H9 (cell line): ENCODE measurements at regions not wholly inside any gene's neighbourhood (a gene's known extent, or its start where the extent isn't known, plus 50 kb on each side); places are given as distances from the start of the nearest gene placed in this dataset.

Experiments
- DNase-seq: peaks from one replicate; pipeline ENCODE4 v3.0.0-alpha.2; 2017
- H2AFZ ChIP-seq: one replicate; pipeline ENCODE4 v1.6.1; 2013; ENCODE audit warnings: mild to moderate bottlenecking, low read length, control low read depth, moderate library complexity
- H2AK5ac ChIP-seq: 2 replicates; pipeline ENCODE4 v1.6.1; 2013; ENCODE audit warnings: low read length, control low read depth, mixed read lengths; ENCODE audit not compliant: insufficient read length
- H2BK120ac ChIP-seq: one replicate; pipeline ENCODE4 v1.6.1; 2013; ENCODE audit warnings: low read depth, mild to moderate bottlenecking, low read length, control low read depth, inconsistent platforms; ENCODE audit not compliant: poor library complexity, severe bottlenecking
- H2BK12ac ChIP-seq: 2 replicates; pipeline ENCODE4 v1.6.1; 2013; ENCODE audit warnings: low read length, control low read depth, mixed read lengths, low read depth; ENCODE audit not compliant: insufficient read length
- H2BK15ac ChIP-seq: 2 replicates; pipeline ENCODE4 v1.6.1; 2013; ENCODE audit warnings: low read depth, low read length, control low read depth
- H2BK20ac ChIP-seq: one replicate; pipeline ENCODE4 v1.6.1; 2013; ENCODE audit warnings: low read depth, mild to moderate bottlenecking, low read length, control low read depth, inconsistent platforms; ENCODE audit not compliant: poor library complexity, severe bottlenecking
- H2BK5ac ChIP-seq: 2 replicates; pipeline ENCODE4 v1.6.1; 2013; ENCODE audit warnings: low read length, control low read depth, mixed read lengths; ENCODE audit not compliant: insufficient read length
- H3K14ac ChIP-seq: 2 replicates; pipeline ENCODE4 v1.6.1; 2013; ENCODE audit warnings: low read length, control low read depth; ENCODE audit not compliant: insufficient read depth
- H3K18ac ChIP-seq: 2 replicates; pipeline ENCODE4 v1.6.1; 2013; ENCODE audit warnings: low read depth, mild to moderate bottlenecking, mixed read lengths, low read length, control low read depth; ENCODE audit not compliant: insufficient read length
- H3K23ac ChIP-seq: 2 replicates; pipeline ENCODE4 v1.6.1; 2013; ENCODE audit warnings: low read length, control low read depth, mixed read lengths, low read depth; ENCODE audit not compliant: insufficient read length
- H3K23me2 ChIP-seq: 2 replicates; pipeline ENCODE4 v1.6.1; 2013; ENCODE audit warnings: low read depth, mild to moderate bottlenecking, mixed read lengths, low read length, control low read depth; ENCODE audit not compliant: insufficient read length, poor library complexity, severe bottlenecking
- H3K27ac ChIP-seq: 2 replicates; pipeline ENCODE4 v1.5.1; 2013; ENCODE audit warnings: low read length, control low read depth, mixed read lengths, low read depth; ENCODE audit not compliant: insufficient read length
- H3K27me3 ChIP-seq: 2 replicates; pipeline ENCODE4 v1.6.1; 2013; ENCODE audit warnings: low read length, control low read depth, inconsistent platforms; ENCODE audit not compliant: insufficient read depth
- H3K4ac ChIP-seq: 2 replicates; pipeline ENCODE4 v1.6.1; 2013; ENCODE audit warnings: low read depth, mild to moderate bottlenecking, control low read depth, inconsistent platforms, low read length, moderate library complexity
- H3K4me1 ChIP-seq: 2 replicates; pipeline ENCODE4 v1.6.1; 2013; ENCODE audit warnings: low read length, control low read depth, inconsistent platforms; ENCODE audit not compliant: insufficient read depth
- H3K4me2 ChIP-seq: 2 replicates; pipeline ENCODE4 v1.6.1; 2013; ENCODE audit warnings: low read length, control low read depth, mixed read lengths; ENCODE audit not compliant: insufficient read length, insufficient read depth
- H3K56ac ChIP-seq: 2 replicates; pipeline ENCODE4 v1.6.1; 2013; ENCODE audit warnings: low read depth, mild to moderate bottlenecking, mixed read lengths, low read length, control low read depth; ENCODE audit not compliant: insufficient read length
- H3K79me1 ChIP-seq: 2 replicates; pipeline ENCODE4 v1.6.1; 2013; ENCODE audit warnings: low read depth, mild to moderate bottlenecking, moderate library complexity, low read length, control low read depth, inconsistent platforms; ENCODE audit not compliant: insufficient read depth, poor library complexity, severe bottlenecking
- H3K79me2 ChIP-seq: 2 replicates; pipeline ENCODE4 v1.6.1; 2013; ENCODE audit warnings: low read length, control low read depth, inconsistent platforms; ENCODE audit not compliant: insufficient read depth
- H3K9ac ChIP-seq: 2 replicates; pipeline ENCODE4 v1.6.1; 2013; ENCODE audit warnings: low read length, control low read depth, mixed read lengths; ENCODE audit not compliant: insufficient read length; ENCODE audit errors: extremely low read depth
- H3K9me3 ChIP-seq: one replicate; pipeline ENCODE4 v1.6.1; 2013; ENCODE audit warnings: low read depth, low read length, inconsistent platforms; ENCODE audit not compliant: control insufficient read depth
- H3T11ph ChIP-seq: one replicate; pipeline ENCODE4 v1.6.1; 2013; ENCODE audit warnings: mild to moderate bottlenecking, low read length, control low read depth, inconsistent platforms
- H4K20me1 ChIP-seq: one replicate; pipeline ENCODE4 v1.6.1; 2013; ENCODE audit not compliant: control insufficient read depth, insufficient read length, insufficient read depth
- H4K5ac ChIP-seq: 2 replicates; pipeline ENCODE4 v1.6.1; 2013; ENCODE audit warnings: low read depth, mild to moderate bottlenecking, mixed read lengths, low read length, control low read depth; ENCODE audit not compliant: insufficient read length
- H4K8ac ChIP-seq: replicated peaks from 2 replicates; pipeline ENCODE4 v1.6.1; 2013; ENCODE audit warnings: low read length, control low read depth, mixed read lengths, low read depth; ENCODE audit not compliant: insufficient read length
- H4K91ac ChIP-seq: 2 replicates; pipeline ENCODE4 v1.6.1; 2013; ENCODE audit warnings: low read depth, mild to moderate bottlenecking, moderate library complexity, mixed read lengths, low read length, control low read depth; ENCODE audit not compliant: insufficient read length
- H3K27ac Mint-ChIP-seq, 3 experiments: 2 replicates in 2 of 3; 3 replicates in 1 of 3; pipeline ENCODE4 v1.8.0; 2020 to 2021; ENCODE audit warnings: mixed read lengths in 3 of 3, mild to moderate bottlenecking in 1 of 3, moderate library complexity in 1 of 3
- H3K27me3 Mint-ChIP-seq: 2 replicates; pipeline ENCODE4 v1.8.0; 2021; ENCODE audit warnings: low read depth, mild to moderate bottlenecking, moderate library complexity, mixed read lengths
- H3K36me3 Mint-ChIP-seq, 3 experiments: 2 replicates in 2 of 3; 3 replicates in 1 of 3; pipeline ENCODE4 v1.8.0; 2020 to 2021; ENCODE audit warnings: low read depth in 3 of 3, mixed read lengths in 3 of 3; ENCODE audit not compliant: insufficient read depth in 1 of 3
- H3K4me1 Mint-ChIP-seq, 2 experiments: 2 replicates each; pipeline ENCODE4 v1.8.0; 2020; ENCODE audit warnings: mixed read lengths in 2 of 2
- H3K4me3 Mint-ChIP-seq, 2 experiments: 2 replicates in 1 of 2; 3 replicates in 1 of 2; pipeline ENCODE4 v1.8.0; 2020 to 2021; ENCODE audit warnings: mild to moderate bottlenecking in 2 of 2, mixed read lengths in 2 of 2, moderate library complexity in 1 of 2
- H3K9me3 Mint-ChIP-seq, 2 experiments: 2 replicates in 1 of 2; 3 replicates in 1 of 2; pipeline ENCODE4 v1.8.0; 2020; ENCODE audit warnings: mild to moderate bottlenecking in 2 of 2, mixed read lengths in 2 of 2, moderate library complexity in 1 of 2
- CTCF ChIP-seq: fragments of 200-600 bp; sonication (generic); conservative IDR thresholded peaks from 3 replicates; pipeline ENCODE4 v1.8.0; 2021; ENCODE audit warnings: antibody characterized with exemption, mild to moderate bottlenecking
- WGBS: extraction: QIAGEN DNeasy Blood & Tissue Kit; methylation state at CpG from one replicate; pipeline ENCODE4 v1.1.7; 2013; ENCODE audit warnings: missing lambda C conversion rate, low lambda C conversion rate, mixed read lengths; ENCODE audit not compliant: insufficient read length; ENCODE audit errors: extremely low coverage; 5-methylcytosine and 5-hydroxymethylcytosine counted together

DNA sequence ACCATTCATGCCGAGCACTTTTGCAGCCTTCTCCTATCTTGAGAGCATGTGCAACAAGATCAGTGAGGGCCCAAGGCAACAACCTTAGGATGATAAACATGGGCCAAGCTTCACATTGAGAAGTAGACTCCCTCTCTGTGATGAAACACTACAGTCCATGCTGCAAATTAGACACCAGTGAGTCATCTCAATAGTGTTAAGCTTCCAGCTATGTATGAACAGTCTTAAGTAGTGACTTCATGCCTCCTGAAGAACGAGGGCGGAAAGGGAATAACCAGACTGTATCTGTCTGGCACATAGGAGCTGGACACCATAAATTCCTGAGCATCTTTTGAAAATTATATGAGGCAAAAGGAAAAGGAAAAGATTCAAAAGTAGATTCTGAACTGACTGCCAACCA is 309.9 kb upstream of the SLITRK1 start:
- H3K4ac ChIP-seq, result no peak overlapping the region
- H3K27ac Mint-ChIP-seq, result no peak overlapping the region
- no peaks in the 10 kb centered on the region for H3K4me1 ChIP-seq
- H3K9me3 ChIP-seq, result no peaks in the 10 kb centered on the region
- no peaks in the 10 kb centered on the region for H3K9me3 Mint-ChIP-seq
- H3K14ac ChIP-seq, result no peak overlapping the region
- no peak overlapping the region for H3K23ac ChIP-seq
- H2BK5ac ChIP-seq, result no peak overlapping the region
- no peak overlapping the region for H3K18ac ChIP-seq
- no peaks in the 10 kb centered on the region for H4K20me1 ChIP-seq
- H2AFZ ChIP-seq, result no peak overlapping the region
- no peak overlapping the region for H2BK120ac ChIP-seq
- no peaks in the 10 kb centered on the region for H3K23me2 ChIP-seq
- no peak overlapping the region for H3K4me2 ChIP-seq
- no peak overlapping the region for H4K8ac ChIP-seq
- no peak overlapping the region for H3K9ac ChIP-seq
- H3K56ac ChIP-seq, result no peak overlapping the region
- no peaks in the 10 kb centered on the region for H3K79me1 ChIP-seq
- no peak overlapping the region for H2AK5ac ChIP-seq
- no peak overlapping the region for H3T11ph ChIP-seq
- no peak for TF ChIP-seq CTCF
- no CpG with 5 or more reads among the region's 3 CpGs for WGBS
- no peak overlapping the region for H3K27ac ChIP-seq
- H3K79me2 ChIP-seq, result no peaks in the 10 kb centered on the region
- no peak overlapping the region for H3K4me3 Mint-ChIP-seq
- no peaks in the 10 kb centered on the region for H3K27me3 ChIP-seq
- H2BK15ac ChIP-seq, result no peak overlapping the region
- H4K91ac ChIP-seq, result no peak overlapping the region
- DNase-seq, result no peak
- H2BK20ac ChIP-seq, result no peak overlapping the region
- no peak overlapping the region for H2BK12ac ChIP-seq
- H3K4me1 Mint-ChIP-seq, result no peaks in the 10 kb centered on the region
- no peaks in the 10 kb centered on the region for H3K36me3 Mint-ChIP-seq
- no peaks in the 10 kb centered on the region for H3K27me3 Mint-ChIP-seq
- H4K5ac ChIP-seq, result no peak overlapping the region
